ENCODE measurements at regions not wholly inside any gene's neighbourhood (a gene's known extent, or its start where the extent isn't known, plus 50 kb on each side); places are given as distances from the start of the nearest gene placed in this dataset.

GRCh38 chr5:162752612-162753011 is 684.8 kb upstream of the CCNG1 start:
- TF ChIP-seq, protein P1, sequence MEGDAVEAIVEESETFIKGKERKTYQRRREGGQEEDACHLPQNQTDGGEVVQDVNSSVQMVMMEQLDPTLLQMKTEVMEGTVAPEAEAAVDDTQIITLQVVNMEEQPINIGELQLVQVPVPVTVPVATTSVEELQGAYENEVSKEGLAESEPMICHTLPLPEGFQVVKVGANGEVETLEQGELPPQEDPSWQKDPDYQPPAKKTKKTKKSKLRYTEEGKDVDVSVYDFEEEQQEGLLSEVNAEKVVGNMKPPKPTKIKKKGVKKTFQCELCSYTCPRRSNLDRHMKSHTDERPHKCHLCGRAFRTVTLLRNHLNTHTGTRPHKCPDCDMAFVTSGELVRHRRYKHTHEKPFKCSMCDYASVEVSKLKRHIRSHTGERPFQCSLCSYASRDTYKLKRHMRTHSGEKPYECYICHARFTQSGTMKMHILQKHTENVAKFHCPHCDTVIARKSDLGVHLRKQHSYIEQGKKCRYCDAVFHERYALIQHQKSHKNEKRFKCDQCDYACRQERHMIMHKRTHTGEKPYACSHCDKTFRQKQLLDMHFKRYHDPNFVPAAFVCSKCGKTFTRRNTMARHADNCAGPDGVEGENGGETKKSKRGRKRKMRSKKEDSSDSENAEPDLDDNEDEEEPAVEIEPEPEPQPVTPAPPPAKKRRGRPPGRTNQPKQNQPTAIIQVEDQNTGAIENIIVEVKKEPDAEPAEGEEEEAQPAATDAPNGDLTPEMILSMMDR (IDR thresholded peaks at IDR 0.05): no peak
- no peak for TF ChIP-seq EZH2 (IDR thresholded peaks at IDR 0.05; ENCODE audit: borderline replicate concordance, insufficient read depth, low read depth, low read length, poor library complexity, severe bottlenecking)

All from B cell (primary cell).